Activated CD8-positive, alpha-beta memory T cell treated with anti-CD3 and anti-CD28 coated beads for 24 hours (primary cell): ENCODE measurements at regions not wholly inside any gene's neighbourhood (a gene's known extent, or its start where the extent isn't known, plus 50 kb on each side); places are given as distances from the start of the nearest gene placed in this dataset.
"Not testable (repeated sequence)": the region's sequence is repeated elsewhere in the genome, so short reads cannot be mapped to it uniquely, and the experiment has no call there.

Experiments used
- DNase-seq: peaks from one replicate; pipeline ENCODE4 v3.0.0-alpha.2; 2020

- no peak for DNase-seq
Observed at GRCh38 chr6:149127212-149127611, 190.3 kb upstream of the TAB2 start.

- DNase-seq = no peak
Observed at GRCh38 chr6:149128489-149129145, 188.9 kb upstream of the TAB2 start.

GRCh38 chr6:149129371-149130077, 188.0 kb upstream of the TAB2 start:
- DNase-seq = no peak

GRCh38 chr6:149130090-149130489, 187.4 kb upstream of the TAB2 start:
- DNase-seq = no peak

- DNase-seq = no peak
Observed at GRCh38 chr6:149130508-149130907, 187.0 kb upstream of the TAB2 start.

- no peak for DNase-seq
Observed at GRCh38 chr6:149131891-149132290, 185.6 kb upstream of the TAB2 start.

GRCh38 chr6:149132336-149132735, 185.2 kb upstream of the TAB2 start:
- no peak for DNase-seq

GRCh38 chr6:149134511-149134933, 183.0 kb upstream of the TAB2 start:
- no peak for DNase-seq

- DNase-seq = no peak
Observed at GRCh38 chr6:149135809-149136208, 181.7 kb upstream of the TAB2 start.

- DNase-seq = no peak
Observed at GRCh38 chr6:149136273-149136912, 181.1 kb upstream of the TAB2 start.

- DNase-seq = no peak
Observed at GRCh38 chr6:149136913-149137286, 180.6 kb upstream of the TAB2 start.

GRCh38 chr6:149137594-149137993, 179.9 kb upstream of the TAB2 start:
- DNase-seq = no peak

- no peak for DNase-seq
Observed at GRCh38 chr6:149138089-149138488, 179.4 kb upstream of the TAB2 start.

GRCh38 chr6:149138699-149139294, 178.7 kb upstream of the TAB2 start:
- DNase-seq = no peak

- no peak for DNase-seq
Observed at GRCh38 chr6:149139782-149140136, 177.8 kb upstream of the TAB2 start.

- peak; percentile 76 for DNase-seq
Observed at GRCh38 chr6:149140137-149140909, 177.2 kb upstream of the TAB2 start.

GRCh38 chr6:149140910-149141290, 176.6 kb upstream of the TAB2 start:
- no peak for DNase-seq

GRCh38 chr6:149142924-149143429, 174.5 kb upstream of the TAB2 start:
- no peak for DNase-seq

GRCh38 chr6:149145800-149146199, 171.7 kb upstream of the TAB2 start:
- DNase-seq = not testable (repeated sequence)

- no peak for DNase-seq
Observed at GRCh38 chr6:149147195-149147594, 170.3 kb upstream of the TAB2 start.

- no peak for DNase-seq
Observed at GRCh38 chr6:149147938-149148718, 169.4 kb upstream of the TAB2 start.

- DNase-seq = no peak
Observed at GRCh38 chr6:149149653-149150052, 167.9 kb upstream of the TAB2 start.
